HepG2 (cell line): ENCODE measurements at regions not wholly inside any gene's neighbourhood (a gene's known extent, or its start where the extent isn't known, plus 50 kb on each side); places are given as distances from the start of the nearest gene placed in this dataset.

Source experiments
- ATAC-seq: fragments of 200-7000 bp; cut with Tn5 transposase; 3 replicates; pipeline ENCODE4 v1.9.1; 2020; ENCODE audit warnings: mild to moderate bottlenecking, moderate library complexity
- BruUV-seq: library from RNA; stranded (reverse); fragments of 400-500 nt; replicated peaks from 2 replicates; lab custom pipeline; 2021; lab: Mats Ljungman, UMichigan
- CTCF ChIA-PET: fragments of 300-600 bp; formaldehyde crosslinking; extraction: SDS; loops from one replicate; lab custom pipeline; 2021; ENCODE audit warnings: low total read pairs, inconsistent platforms, low intra/inter-chr PET ratio; lab: Yijun Ruan, JAX
- POLR2A ChIA-PET: fragments of 350-600 bp; sonication (Branson Sonifier 250); formaldehyde crosslinking; loops from one replicate; lab custom pipeline; 2020; ENCODE audit warnings: antibody characterized with exemption, inconsistent platforms; lab: Yijun Ruan, JAX
- DNase-seq: peaks from one replicate; pipeline ENCODE4 v3.0.0-alpha.2; 2015; ENCODE audit warnings: low spot score
- FAIRE-seq: peaks from 3 replicates; lab custom pipeline; 2011; peaks lifted over from hg19 to GRCh38; lab: Jason Lieb, UNC
- H2AFZ ChIP-seq: one replicate; pipeline ENCODE4 v1.6.1; 2011; ENCODE audit warnings: low read length, inconsistent platforms
- H3K27ac ChIP-seq: fragments of 300-600 bp; 3 replicates; pipeline ENCODE4 v1.8.0; 2011; ENCODE audit warnings: mixed run types, mild to moderate bottlenecking, mixed read lengths, low read length, inconsistent platforms; ENCODE audit not compliant: insufficient read depth; ENCODE audit errors: extremely low read length
- H3K27me3 ChIP-seq, 2 experiments: fragments of 200-600 bp in 1 of 2; 2 replicates in 1 of 2; 3 replicates in 1 of 2; pipeline versions ENCODE4 v1.6.0 to v1.8.0; 2011; ENCODE audit warnings: low read length in 2 of 2, mild to moderate bottlenecking in 2 of 2, moderate library complexity in 2 of 2, inconsistent platforms in 1 of 2; ENCODE audit not compliant: insufficient read depth in 2 of 2, control insufficient read depth in 1 of 2
- H3K36me3 ChIP-seq, 2 experiments: fragments of 200-600 bp in 1 of 2; replicated peaks in 1 of 2; 2 replicates in 1 of 2; 3 replicates in 1 of 2; pipeline versions ENCODE4 v1.5.1 to v1.8.0; 2011; ENCODE audit warnings: low read length in 2 of 2, inconsistent platforms in 1 of 2; ENCODE audit not compliant: insufficient read depth in 2 of 2, control insufficient read depth in 1 of 2
- H3K4me1 ChIP-seq: 2 replicates; pipeline ENCODE4 v1.5.1; 2012; ENCODE audit warnings: low read length, inconsistent platforms; ENCODE audit not compliant: insufficient read depth
- H3K4me2 ChIP-seq: 2 replicates; pipeline ENCODE4 v1.6.0; 2011; ENCODE audit warnings: low read depth, low read length, inconsistent platforms
- H3K4me3 ChIP-seq, 3 experiments: fragments of 200-600 bp in 1 of 3; sonication (generic), shearing (Covaris generic) in 1 of 3; replicated peaks in 1 of 3; 2 replicates each; pipeline ENCODE4 v1.5.1; 2011 to 2016; ENCODE audit warnings: low read length in 3 of 3, inconsistent platforms in 2 of 3, low read depth in 2 of 3, mild to moderate bottlenecking in 2 of 3, control low read depth in 1 of 3, mixed read lengths in 1 of 3; ENCODE audit not compliant: insufficient read depth in 1 of 3
- H3K79me2 ChIP-seq: one replicate; pipeline ENCODE4 v1.6.1; 2011; ENCODE audit warnings: low read length, inconsistent platforms; ENCODE audit not compliant: insufficient read depth
- H3K9ac ChIP-seq: 2 replicates; pipeline ENCODE4 v1.6.0; 2011; ENCODE audit warnings: mild to moderate bottlenecking, low read depth, low read length, inconsistent platforms; ENCODE audit not compliant: insufficient read depth
- H3K9me3 ChIP-seq: 2 replicates; pipeline ENCODE4 v1.5.1; 2012; ENCODE audit warnings: mild to moderate bottlenecking, low read length
- H4K20me1 ChIP-seq: 2 replicates; pipeline ENCODE4 v1.6.0; 2011; ENCODE audit warnings: inconsistent platforms, mild to moderate bottlenecking, low read length, moderate library complexity; ENCODE audit not compliant: insufficient read depth
- CEBPB ChIP-seq: IDR thresholded peaks from 2 replicates; pipeline ENCODE4 v1.6.1; 2011; ENCODE audit warnings: low read depth, low read length, improper control_type of control experiment, borderline replicate concordance
- FOXJ3 ChIP-seq: sonication (generic); formaldehyde crosslinking; IDR thresholded peaks from 2 replicates; pipeline ENCODE4 v1.4.0; 2020; ENCODE audit warnings: missing genetic modification reagents, mild to moderate bottlenecking, borderline replicate concordance
- HMGXB4 ChIP-seq, 2 experiments: sonication (generic) in 1 of 2; formaldehyde crosslinking in 1 of 2; IDR thresholded peaks; 2 replicates each; pipeline versions ENCODE4 v1.4.0 to v1.6.1; 2018 to 2020; ENCODE audit warnings: missing genetic modification reagents in 2 of 2, borderline replicate concordance in 1 of 2, low read depth in 1 of 2, mild to moderate bottlenecking in 1 of 2, missing biosample characterization in 1 of 2
- HOMEZ ChIP-seq: IDR thresholded peaks from 2 replicates; pipeline ENCODE4 v1.6.1; 2016; ENCODE audit warnings: low read depth
- MED8 ChIP-seq: sonication (generic); formaldehyde crosslinking; IDR thresholded peaks from 2 replicates; pipeline ENCODE4 v1.8.1; 2023; ENCODE audit warnings: mild to moderate bottlenecking, missing genetic modification reagents; ENCODE audit not compliant: insufficient replicate concordance
- MTERF4 ChIP-seq: sonication (generic); formaldehyde crosslinking; IDR thresholded peaks from 2 replicates; pipeline ENCODE4 v1.8.0; 2023; ENCODE audit warnings: mild to moderate bottlenecking, missing genetic modification reagents
- PHF21A ChIP-seq: sonication (generic); formaldehyde crosslinking; IDR thresholded peaks from 2 replicates; pipeline ENCODE4 v1.5.0; 2020; ENCODE audit warnings: mild to moderate bottlenecking, missing genetic modification reagents
- SMAD3 ChIP-seq: sonication (generic); formaldehyde crosslinking; IDR thresholded peaks from 2 replicates; pipeline ENCODE4 v1.4.0; 2020; ENCODE audit warnings: missing genetic modification reagents
- ZNF251 ChIP-seq: sonication (generic); formaldehyde crosslinking; IDR thresholded peaks from 2 replicates; pipeline ENCODE4 v1.9.0; 2021; ENCODE audit warnings: mild to moderate bottlenecking, missing genetic modification reagents
- ZNF362 ChIP-seq: sonication (generic); formaldehyde crosslinking; IDR thresholded peaks from 2 replicates; pipeline ENCODE4 v1.4.0; 2020; ENCODE audit warnings: missing genetic modification reagents, mild to moderate bottlenecking, borderline replicate concordance
- ZNF839 ChIP-seq: sonication (generic); formaldehyde crosslinking; IDR thresholded peaks from 2 replicates; pipeline ENCODE4 v1.4.0; 2020; ENCODE audit warnings: missing genetic modification reagents, mild to moderate bottlenecking, borderline replicate concordance
- WGBS: methylation state at CpG from one replicate; pipeline ENCODE4 v1.1.6; 2017; ENCODE audit warnings: low lambda C conversion rate; 5-methylcytosine and 5-hydroxymethylcytosine counted together
- in situ Hi-C: cut with HindIII; loops from 2 replicates; pipeline ENCODE4 v1.10.0; 2017; ENCODE audit warnings: low pct_unique_long_range_greater_than_20kb; ENCODE audit not compliant: extremely low pct_ligation_motif_present
- intact Hi-C: fragments of 100-400 bp; cut with micrococcal nuclease; formaldehyde crosslinking; loops from one replicate; pipeline ENCODE4 v1.10.0; 2022; ENCODE audit not compliant: unreplicated experiment

GRCh38 chr10:33612116-33612515, 277.6 kb upstream of the NRP1 start:
- FAIRE-seq: no peak
- in situ Hi-C loops: no loop called here
- WGBS: 0% methylated on average over 1 of the region's 1 CpG
- CTCF ChIA-PET: no interaction called here
- BruUV-seq: no TSS peak
- H3K79me2 ChIP-seq: no peaks in the 10 kb centered on the region
- no peak for ATAC-seq
- H4K20me1 ChIP-seq: no peaks in the 10 kb centered on the region
- POLR2A ChIA-PET: no interaction called here
- intact Hi-C loops: no loop called here
- H3K27me3 ChIP-seq: no peaks in the 10 kb centered on the region; a peak in 1 of 5 replicates
- DNase-seq: no peak
- no peaks in the 10 kb centered on the region for H3K4me1 ChIP-seq
- H2AFZ ChIP-seq: no peak overlapping the region
- H3K9ac ChIP-seq: no peak overlapping the region
- TF ChIP-seq MTERF4 (CRISPR knock-in tag): no peak
- TF ChIP-seq PHF21A (CRISPR knock-in tag): no peak
- no peak for TF ChIP-seq FOXJ3 (CRISPR knock-in tag)
- no peak for TF ChIP-seq ZNF251 (CRISPR knock-in tag)
- no peak for TF ChIP-seq CEBPB
- no peak for TF ChIP-seq SMAD3 (CRISPR knock-in tag)
- no peak for TF ChIP-seq HMGXB4 (CRISPR knock-in tag; IDR thresholded peaks at IDR 0.05; ENCODE audit: borderline replicate concordance in 1 of 2, low read depth in 1 of 2)
- no peak for TF ChIP-seq ZNF362 (CRISPR knock-in tag)
- no peak for TF ChIP-seq HOMEZ (CRISPR knock-in tag)
- TF ChIP-seq ZNF839 (CRISPR knock-in tag): no peak
- no peak for TF ChIP-seq MED8 (CRISPR knock-in tag)
- TF ChIP-seq, all 625 proteins: peak for 0
- H3K4me3 ChIP-seq: no peak overlapping the region
- H3K27ac ChIP-seq: no peak overlapping the region
- no peak overlapping the region for H3K4me2 ChIP-seq
- H3K9me3 ChIP-seq: 0 out of 2 replicates have a peak, but pooled peaks cover 6% of the 10 kb centered on the region
- H3K36me3 ChIP-seq: no peaks in the 10 kb centered on the region
